ENCODE measurements at regions not wholly inside any gene's neighbourhood (a gene's known extent, or its start where the extent isn't known, plus 50 kb on each side); places are given as distances from the start of the nearest gene placed in this dataset.

DNA sequence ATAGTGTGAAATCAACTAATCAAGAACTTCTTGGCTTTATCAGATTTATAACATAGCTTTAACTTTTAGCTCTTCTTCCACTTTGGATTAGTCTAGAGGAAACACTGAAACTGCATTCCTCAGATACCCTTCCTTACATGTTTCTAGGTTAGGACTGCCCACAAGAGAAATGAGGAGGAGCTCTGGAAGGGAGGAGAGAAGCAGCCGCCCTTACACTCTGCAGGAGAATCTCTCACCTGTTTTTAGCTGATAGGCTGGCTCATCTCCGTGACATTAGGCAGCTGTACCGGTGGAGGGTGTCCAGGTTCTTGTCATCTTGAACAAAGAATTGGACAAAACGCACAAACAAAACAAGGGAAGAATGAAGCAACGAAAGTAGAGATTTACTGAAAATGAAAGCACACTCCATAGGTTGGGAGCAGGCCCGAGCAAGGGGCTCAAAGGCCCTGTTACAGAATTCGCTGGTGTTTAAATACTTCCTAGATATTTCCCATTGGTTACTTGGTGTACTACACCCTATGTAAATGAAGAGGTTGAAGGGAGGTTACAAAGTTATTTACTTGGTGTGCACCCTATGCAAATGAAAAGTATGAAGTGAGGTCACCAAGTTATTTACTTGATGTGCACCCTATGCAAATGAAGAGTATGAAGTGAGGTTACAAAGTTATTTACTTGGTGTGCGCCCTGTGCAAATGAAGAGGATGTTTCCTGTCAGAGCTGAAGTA lies 524.9 kb upstream of the CHRM3 start:
- Histone ChIP-seq H3K9me3 (ENCODE audit: control insufficient read depth, low read length) (no peaks in the 10 kb centered on the region), H3K4me1 (ENCODE audit: control insufficient read depth, insufficient read depth, low read length, poor library complexity, severe bottlenecking) (no peaks in the 10 kb centered on the region), H3K4me3 (ENCODE audit: extremely low read depth, insufficient read depth, low read length, poor library complexity, severe bottlenecking) (no peak overlapping the region), H3K36me3 (ENCODE audit: control insufficient read depth, insufficient read depth, low read length) (no peaks in the 10 kb centered on the region), H3K27ac (ENCODE audit: low read depth, low read length, severe bottlenecking) (no peak overlapping the region)
- WGBS, 2 experiments (ENCODE audit: insufficient coverage in 2 of 2): 83 to 90% methylated on average over 5 to 7 of the region's 8 CpGs

DNA sequence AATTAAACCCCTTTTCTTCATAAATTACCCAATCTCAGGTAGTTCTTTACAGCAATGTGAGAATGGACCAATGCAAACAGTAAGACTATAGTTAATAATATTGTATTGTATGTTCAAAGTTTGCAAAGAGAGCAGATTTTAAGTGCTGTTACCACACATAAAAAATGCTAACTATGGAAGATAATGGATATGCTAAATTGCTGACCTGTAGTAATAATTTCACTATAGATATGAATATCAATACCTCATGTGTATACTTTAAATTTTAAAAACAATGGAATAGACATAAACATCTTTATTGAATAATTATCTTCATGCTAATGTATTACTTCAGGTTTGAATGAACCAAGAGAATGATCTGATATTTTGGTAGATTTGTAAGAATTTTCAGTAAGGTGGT lies 552.4 kb upstream of the CHRM3 start:
- Histone ChIP-seq H3K4me3 (ENCODE audit: extremely low read depth, insufficient read depth, low read length, poor library complexity, severe bottlenecking) (no peak overlapping the region), H3K9me3 (ENCODE audit: control insufficient read depth, low read length) (no peaks in the 10 kb centered on the region), H3K27ac (ENCODE audit: low read depth, low read length, severe bottlenecking) (no peak overlapping the region), H3K36me3 (ENCODE audit: control insufficient read depth, insufficient read depth, low read length) (no peaks in the 10 kb centered on the region), H3K4me1 (ENCODE audit: control insufficient read depth, insufficient read depth, low read length, poor library complexity, severe bottlenecking) (no peaks in the 10 kb centered on the region)

GRCh38 chr1:238832106-238832505 lies 554.3 kb upstream of the CHRM3 start:
- Histone ChIP-seq H3K4me1 (ENCODE audit: control insufficient read depth, insufficient read depth, low read length, poor library complexity, severe bottlenecking) (no peaks in the 10 kb centered on the region), H3K9me3 (ENCODE audit: control insufficient read depth, low read length) (no peaks in the 10 kb centered on the region), H3K27ac (ENCODE audit: low read depth, low read length, severe bottlenecking) (no peak overlapping the region), H3K4me3 (ENCODE audit: extremely low read depth, insufficient read depth, low read length, poor library complexity, severe bottlenecking) (no peak overlapping the region), H3K36me3 (ENCODE audit: control insufficient read depth, insufficient read depth, low read length) (no peaks in the 10 kb centered on the region)
- WGBS, 2 experiments (ENCODE audit: insufficient coverage in 2 of 2): 100% methylated on average over 1 of the region's 1 CpG

DNA sequence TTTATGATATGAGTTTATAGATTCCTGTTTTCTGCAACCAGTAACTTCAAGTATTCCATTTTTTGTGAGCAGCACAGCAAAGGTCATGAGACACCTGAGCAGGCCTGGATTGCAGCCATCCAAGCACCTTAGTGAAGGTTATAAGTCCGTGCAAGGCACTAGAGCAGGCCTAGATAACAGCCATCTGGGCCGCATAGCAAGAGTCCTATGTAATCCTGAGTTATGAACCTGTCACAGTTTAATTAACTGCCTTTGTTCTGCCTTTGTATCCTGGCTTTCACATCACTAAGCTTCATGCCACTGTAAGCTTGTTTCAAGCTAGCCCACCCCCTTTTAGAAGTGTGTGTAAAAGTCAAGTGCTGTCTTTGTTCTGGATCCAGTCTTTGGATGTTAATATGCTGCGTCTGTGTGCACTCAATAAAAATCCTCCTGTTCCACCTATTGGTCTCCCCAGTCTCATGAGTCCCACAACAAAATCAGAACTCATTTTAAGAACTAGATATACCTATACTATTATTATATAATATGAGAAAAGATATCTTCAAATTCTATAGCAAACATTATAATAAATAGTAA lies 556.2 kb upstream of the CHRM3 start:
- WGBS, 2 experiments (ENCODE audit: insufficient coverage in 2 of 2): 82 to 83% methylated on average over 2 of the region's 3 CpGs
- no peak overlapping the region for H3K4me3 ChIP-seq (ENCODE audit: extremely low read depth, insufficient read depth, low read length, poor library complexity, severe bottlenecking)
- no peaks in the 10 kb centered on the region for H3K4me1 ChIP-seq (ENCODE audit: control insufficient read depth, insufficient read depth, low read length, poor library complexity, severe bottlenecking)
- H3K27ac ChIP-seq (ENCODE audit: low read depth, low read length, severe bottlenecking): no peak overlapping the region
- H3K9me3 ChIP-seq (ENCODE audit: control insufficient read depth, low read length): no peaks in the 10 kb centered on the region
- no peaks in the 10 kb centered on the region for H3K36me3 ChIP-seq (ENCODE audit: control insufficient read depth, insufficient read depth, low read length)

DNA sequence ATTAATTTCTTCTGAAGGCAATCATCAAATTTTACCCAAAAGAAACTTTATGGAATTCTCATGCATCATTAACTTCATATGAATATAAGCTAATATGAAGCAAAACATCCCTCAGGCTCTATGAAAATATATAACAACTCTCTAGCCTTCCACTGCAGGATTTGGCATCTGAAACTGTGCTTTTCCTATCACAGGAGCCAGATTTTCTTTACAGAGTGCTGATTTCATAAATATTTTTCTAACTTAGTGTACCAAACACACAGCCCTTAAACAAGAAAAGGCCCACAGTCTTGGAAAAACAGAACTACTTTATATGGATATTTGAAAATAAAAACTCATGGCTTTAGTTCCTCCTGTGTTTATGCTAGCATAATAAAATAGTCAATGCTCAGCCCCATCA lies 559.5 kb upstream of the CHRM3 start:
- H3K36me3 ChIP-seq (ENCODE audit: control insufficient read depth, insufficient read depth, low read length): no peaks in the 10 kb centered on the region
- H3K27ac ChIP-seq (ENCODE audit: low read depth, low read length, severe bottlenecking): no peak overlapping the region
- no peaks in the 10 kb centered on the region for H3K9me3 ChIP-seq (ENCODE audit: control insufficient read depth, low read length)
- no peak overlapping the region for H3K4me3 ChIP-seq (ENCODE audit: extremely low read depth, insufficient read depth, low read length, poor library complexity, severe bottlenecking)
- H3K4me1 ChIP-seq (ENCODE audit: control insufficient read depth, insufficient read depth, low read length, poor library complexity, severe bottlenecking): no peaks in the 10 kb centered on the region

DNA sequence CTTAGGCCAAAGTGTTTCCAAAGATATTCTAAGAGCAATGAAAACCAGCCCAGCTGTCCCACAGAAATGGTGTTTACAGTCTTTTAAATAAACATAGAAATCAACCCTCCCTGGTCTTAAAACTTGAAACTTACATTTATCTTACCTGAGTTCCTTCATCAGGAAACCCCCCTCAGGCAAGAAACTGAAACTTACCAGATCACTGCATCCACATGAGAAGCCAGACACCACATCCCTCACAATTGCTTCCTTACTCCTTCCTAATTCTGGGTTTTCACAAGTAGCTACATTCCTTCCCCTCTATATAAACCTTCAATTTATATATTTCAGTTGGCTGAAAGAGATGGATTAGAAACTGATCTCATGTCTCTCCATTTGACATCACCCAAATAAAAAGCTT lies 563.0 kb upstream of the CHRM3 start:
- Histone ChIP-seq H3K4me3 (ENCODE audit: extremely low read depth, insufficient read depth, low read length, poor library complexity, severe bottlenecking) (no peak overlapping the region), H3K36me3 (ENCODE audit: control insufficient read depth, insufficient read depth, low read length) (no peaks in the 10 kb centered on the region), H3K27ac (ENCODE audit: low read depth, low read length, severe bottlenecking) (no peak overlapping the region), H3K9me3 (ENCODE audit: control insufficient read depth, low read length) (no peaks in the 10 kb centered on the region), H3K4me1 (ENCODE audit: control insufficient read depth, insufficient read depth, low read length, poor library complexity, severe bottlenecking) (no peaks in the 10 kb centered on the region)

- Histone ChIP-seq H3K4me1 (ENCODE audit: control insufficient read depth, insufficient read depth, low read length, poor library complexity, severe bottlenecking) (no peaks in the 10 kb centered on the region), H3K4me3 (ENCODE audit: extremely low read depth, insufficient read depth, low read length, poor library complexity, severe bottlenecking) (no peak overlapping the region), H3K9me3 (ENCODE audit: control insufficient read depth, low read length) (no peaks in the 10 kb centered on the region), H3K27ac (ENCODE audit: low read depth, low read length, severe bottlenecking) (no peak overlapping the region), H3K36me3 (ENCODE audit: control insufficient read depth, insufficient read depth, low read length) (no peaks in the 10 kb centered on the region)
- 100% methylated on average over 1 to 2 of the region's 3 CpGs for WGBS, 2 experiments (ENCODE audit: insufficient coverage in 2 of 2)
These were observed 575.0 kb upstream of the CHRM3 start for GRCh38 chr1:238811211-238811879.

GRCh38 chr1:238790882-238791281 lies 595.5 kb upstream of the CHRM3 start:
- no peaks in the 10 kb centered on the region for H3K9me3 ChIP-seq (ENCODE audit: control insufficient read depth, low read length)
- H3K36me3 ChIP-seq (ENCODE audit: control insufficient read depth, insufficient read depth, low read length): no peaks in the 10 kb centered on the region
- no peak overlapping the region for H3K27ac ChIP-seq (ENCODE audit: low read depth, low read length, severe bottlenecking)
- no peak overlapping the region for H3K4me3 ChIP-seq (ENCODE audit: extremely low read depth, insufficient read depth, low read length, poor library complexity, severe bottlenecking)
- H3K4me1 ChIP-seq (ENCODE audit: control insufficient read depth, insufficient read depth, low read length, poor library complexity, severe bottlenecking): no peaks in the 10 kb centered on the region
- 92 to 98% methylated on average over 4 of the region's 4 CpGs for WGBS, 2 experiments (ENCODE audit: insufficient coverage in 2 of 2)

DNA sequence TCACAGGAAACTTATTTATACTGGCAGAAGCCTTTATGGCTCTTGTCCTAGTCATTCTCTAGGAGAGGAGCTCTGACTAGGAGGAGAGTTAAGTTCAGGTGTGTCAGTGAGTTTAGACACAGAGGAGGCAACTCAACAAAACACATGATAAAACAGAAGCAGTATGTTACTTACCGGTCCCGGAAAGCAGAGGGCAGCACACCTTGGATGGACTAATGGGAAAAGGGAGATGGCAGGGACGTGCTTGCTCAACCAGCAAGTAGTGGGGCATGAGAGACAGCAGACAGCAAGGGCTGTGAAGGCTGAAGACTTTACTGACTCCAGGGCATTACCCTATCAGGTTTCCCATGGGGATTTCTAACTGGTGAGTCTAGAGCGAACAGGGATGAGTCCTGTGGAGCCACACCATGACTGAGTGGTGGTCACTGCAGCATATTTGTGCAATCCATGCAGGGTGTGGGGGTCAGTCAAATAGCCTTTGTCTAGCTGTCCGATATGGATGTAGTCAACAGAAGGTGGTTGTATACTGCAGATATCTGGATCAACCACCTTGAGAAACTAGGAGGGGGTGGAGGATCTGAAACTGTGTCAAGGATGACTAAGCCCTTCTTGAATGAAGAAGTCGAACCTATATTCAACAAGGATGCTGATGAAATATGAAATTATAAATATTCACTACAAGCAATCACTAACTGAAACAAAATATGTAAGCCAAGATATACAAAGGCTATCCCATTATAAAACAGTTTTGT lies 596.3 kb upstream of the CHRM3 start:
- Histone ChIP-seq H3K36me3 (ENCODE audit: control insufficient read depth, insufficient read depth, low read length) (no peaks in the 10 kb centered on the region), H3K4me3 (ENCODE audit: extremely low read depth, insufficient read depth, low read length, poor library complexity, severe bottlenecking) (no peak overlapping the region), H3K27ac (ENCODE audit: low read depth, low read length, severe bottlenecking) (no peak overlapping the region), H3K4me1 (ENCODE audit: control insufficient read depth, insufficient read depth, low read length, poor library complexity, severe bottlenecking) (no peaks in the 10 kb centered on the region), H3K9me3 (ENCODE audit: control insufficient read depth, low read length) (no peaks in the 10 kb centered on the region)
- WGBS, 2 experiments (ENCODE audit: insufficient coverage in 2 of 2): 89 to 90% methylated on average over 5 of the region's 6 CpGs

DNA sequence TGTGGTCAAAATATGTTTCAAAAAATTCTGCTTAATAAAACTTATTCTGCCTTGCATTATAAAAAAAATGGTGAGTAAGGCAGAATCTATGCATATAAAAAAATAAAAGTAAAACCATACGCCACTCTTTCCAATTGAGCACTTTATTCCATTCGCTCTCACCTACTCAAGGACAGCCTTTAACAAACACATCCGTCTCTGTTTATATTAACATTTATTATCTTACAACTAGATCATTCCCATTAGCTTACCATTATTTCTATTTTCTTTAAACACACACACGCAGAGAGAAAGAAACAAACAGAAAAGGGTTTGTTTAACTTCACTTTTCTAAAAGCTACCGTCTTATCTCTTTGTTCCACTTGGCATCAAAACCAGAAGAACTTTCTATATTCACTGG lies 598.9 kb upstream of the CHRM3 start:
- WGBS, 2 experiments (ENCODE audit: insufficient coverage in 2 of 2): 85 to 94% methylated on average over 4 to 5 of the region's 5 CpGs
- Histone ChIP-seq H3K36me3 (ENCODE audit: control insufficient read depth, insufficient read depth, low read length) (no peaks in the 10 kb centered on the region), H3K4me3 (ENCODE audit: extremely low read depth, insufficient read depth, low read length, poor library complexity, severe bottlenecking) (no peak overlapping the region), H3K9me3 (ENCODE audit: control insufficient read depth, low read length) (no peaks in the 10 kb centered on the region), H3K4me1 (ENCODE audit: control insufficient read depth, insufficient read depth, low read length, poor library complexity, severe bottlenecking) (no peaks in the 10 kb centered on the region), H3K27ac (ENCODE audit: low read depth, low read length, severe bottlenecking) (no peak overlapping the region)

DNA sequence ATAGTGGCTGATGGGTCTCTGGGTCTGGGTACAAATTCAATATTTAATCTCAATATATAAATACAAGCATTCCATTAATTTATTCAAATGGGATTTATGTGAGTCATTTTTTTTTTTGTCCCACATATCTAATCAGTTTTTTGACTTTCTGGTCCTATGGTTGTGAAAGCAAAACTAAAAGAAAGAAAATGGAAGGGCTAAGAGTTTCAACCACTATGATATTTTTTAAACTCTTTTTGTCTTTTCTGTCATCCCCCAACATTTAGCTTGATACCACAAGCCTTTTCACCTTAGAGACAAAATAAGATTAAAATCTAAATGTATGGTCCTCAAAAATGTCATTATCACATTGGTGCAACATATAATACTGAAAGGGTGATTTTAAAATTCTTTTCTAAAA lies 602.7 kb upstream of the CHRM3 start:
- H3K36me3 ChIP-seq (ENCODE audit: control insufficient read depth, insufficient read depth, low read length): no peaks in the 10 kb centered on the region
- no peak overlapping the region for H3K4me3 ChIP-seq (ENCODE audit: extremely low read depth, insufficient read depth, low read length, poor library complexity, severe bottlenecking)
- no peaks in the 10 kb centered on the region for H3K9me3 ChIP-seq (ENCODE audit: control insufficient read depth, low read length)
- H3K4me1 ChIP-seq (ENCODE audit: control insufficient read depth, insufficient read depth, low read length, poor library complexity, severe bottlenecking): no peaks in the 10 kb centered on the region
- H3K27ac ChIP-seq (ENCODE audit: low read depth, low read length, severe bottlenecking): no peak overlapping the region
